Calu3 (cell line): ENCODE measurements at regions not wholly inside any gene's neighbourhood (a gene's known extent, or its start where the extent isn't known, plus 50 kb on each side); places are given as distances from the start of the nearest gene placed in this dataset.

Experiments
- BruUV-seq: library from RNA; stranded (reverse); fragments of 400-500 nt; replicated peaks from 2 replicates; lab custom pipeline; 2021; lab: Mats Ljungman, UMichigan
- CTCF ChIA-PET: fragments of 300-600 bp; sonication (Branson Sonifier 250); formaldehyde crosslinking; loops from one replicate; lab custom pipeline; 2022; ENCODE audit warnings: antibody characterized with exemption; lab: Charles Lee
- DNase-seq: peaks from one replicate; pipeline ENCODE4 v3.0.0; 2022
- H3K27ac Mint-ChIP-seq: one replicate; pipeline ENCODE4 v1.8.0; 2022; ENCODE audit warnings: mixed read lengths; ENCODE audit not compliant: unreplicated experiment
- H3K27me3 Mint-ChIP-seq: one replicate; pipeline ENCODE4 v1.8.0; 2022; ENCODE audit warnings: mixed read lengths; ENCODE audit not compliant: unreplicated experiment
- H3K36me3 Mint-ChIP-seq: one replicate; pipeline ENCODE4 v1.8.0; 2022; ENCODE audit warnings: mild to moderate bottlenecking, moderate library complexity, mixed read lengths; ENCODE audit not compliant: insufficient read depth, unreplicated experiment
- H3K4me1 Mint-ChIP-seq: one replicate; pipeline ENCODE4 v1.8.0; 2022; ENCODE audit warnings: mild to moderate bottlenecking, low read depth, mixed read lengths; ENCODE audit not compliant: unreplicated experiment
- H3K4me3 Mint-ChIP-seq: one replicate; pipeline ENCODE4 v1.8.0; 2022; ENCODE audit warnings: mild to moderate bottlenecking, low read depth, moderate library complexity, mixed read lengths; ENCODE audit not compliant: unreplicated experiment
- H3K9me3 Mint-ChIP-seq: one replicate; pipeline ENCODE4 v1.8.0; 2022; ENCODE audit warnings: low read depth, mixed read lengths; ENCODE audit not compliant: unreplicated experiment
- CTCF ChIP-seq: fragments of 200-600 bp; IDR thresholded peaks from one replicate; pipeline ENCODE4 v1.8.0; 2022; ENCODE audit warnings: antibody characterized with exemption; ENCODE audit not compliant: unreplicated experiment
- intact Hi-C: fragments of 100-400 bp; cut with micrococcal nuclease; formaldehyde crosslinking; loops from one replicate; pipeline ENCODE4 v1.10.0; 2022; ENCODE audit not compliant: unreplicated experiment

- no peak for DNase-seq
- Mint-ChIP-seq H3K27ac (no peak overlapping the region), H3K4me3 (no peak overlapping the region), H3K36me3 (no peaks in the 10 kb centered on the region), H3K27me3 (no peaks in the 10 kb centered on the region), H3K9me3 (peaks cover 8% of the 10 kb centered on the region), H3K4me1 (no peaks in the 10 kb centered on the region)
- CTCF ChIA-PET: no interaction called here
- no peak for TF ChIP-seq CTCF
- intact Hi-C loops: no loop called here
- no TSS peak for BruUV-seq
Observed at GRCh38 chr4:44908565-44908964, 182.2 kb upstream of the GNPDA2 start.

- no peak for TF ChIP-seq CTCF
- H3K27ac Mint-ChIP-seq: no peak overlapping the region
- H3K9me3 Mint-ChIP-seq: peaks cover 2% of the 10 kb centered on the region
- H3K27me3 Mint-ChIP-seq: no peaks in the 10 kb centered on the region
- no peaks in the 10 kb centered on the region for H3K4me1 Mint-ChIP-seq
- H3K4me3 Mint-ChIP-seq: no peak overlapping the region
- no peaks in the 10 kb centered on the region for H3K36me3 Mint-ChIP-seq
- CTCF ChIA-PET: no interaction called here
- no TSS peak for BruUV-seq
- intact Hi-C loops: no loop called here
- no peak for DNase-seq
Observed at GRCh38 chr4:44872246-44872645, 145.9 kb upstream of the GNPDA2 start.

- Mint-ChIP-seq H3K9me3 (peaks cover 2% of the 10 kb centered on the region), H3K27me3 (no peaks in the 10 kb centered on the region), H3K4me1 (no peaks in the 10 kb centered on the region), H3K27ac (no peak overlapping the region), H3K4me3 (no peak overlapping the region), H3K36me3 (no peaks in the 10 kb centered on the region)
- no peak for TF ChIP-seq CTCF
- no TSS peak for BruUV-seq
- intact Hi-C loops: no loop called here
- no peak for DNase-seq
- CTCF ChIA-PET: no interaction called here
Observed at GRCh38 chr4:44871133-44871532, 144.8 kb upstream of the GNPDA2 start.

- CTCF ChIA-PET: no interaction called here
- H3K36me3 Mint-ChIP-seq: no peaks in the 10 kb centered on the region
- no peak overlapping the region for H3K4me3 Mint-ChIP-seq
- TF ChIP-seq CTCF: no peak
- intact Hi-C loops: no loop called here
- H3K4me1 Mint-ChIP-seq: no peaks in the 10 kb centered on the region
- H3K27ac Mint-ChIP-seq: no peak overlapping the region
- DNase-seq: no peak
- no TSS peak for BruUV-seq
- H3K27me3 Mint-ChIP-seq: no peaks in the 10 kb centered on the region
- no peaks in the 10 kb centered on the region for H3K9me3 Mint-ChIP-seq
Observed at GRCh38 chr4:44869985-44870384, 143.6 kb upstream of the GNPDA2 start.
